OCI-LY7 (cell line): ENCODE measurements at regions not wholly inside any gene's neighbourhood (a gene's known extent, or its start where the extent isn't known, plus 50 kb on each side); places are given as distances from the start of the nearest gene placed in this dataset.

Experiments used
- CTCF ChIP-seq: fragments of 200-600 bp; sonication (generic); conservative IDR thresholded peaks from 2 replicates; pipeline ENCODE4 v1.5.1; 2014; ENCODE audit warnings: mild to moderate bottlenecking, antibody characterized with exemption, low read length, moderate library complexity, mixed read lengths
- EZH2phosphoT487 ChIP-seq: fragments of 200-600 bp; sonication (generic); IDR thresholded peaks from 2 replicates; pipeline ENCODE4 v1.6.1; 2018; ENCODE audit warnings: low read depth, borderline replicate concordance, mild to moderate bottlenecking, mixed run types, antibody characterized with exemption, low read length, moderate library complexity, mixed read lengths

- TF ChIP-seq CTCF (no peak), EZH2phosphoT487 (no peak)
These were observed 119.7 kb downstream of the INHBB start for GRCh38 chr2:120465701-120465988.
